ENCODE measurements at regions not wholly inside any gene's neighbourhood (a gene's known extent, or its start where the extent isn't known, plus 50 kb on each side); places are given as distances from the start of the nearest gene placed in this dataset.

- TF ChIP-seq, protein P1, sequence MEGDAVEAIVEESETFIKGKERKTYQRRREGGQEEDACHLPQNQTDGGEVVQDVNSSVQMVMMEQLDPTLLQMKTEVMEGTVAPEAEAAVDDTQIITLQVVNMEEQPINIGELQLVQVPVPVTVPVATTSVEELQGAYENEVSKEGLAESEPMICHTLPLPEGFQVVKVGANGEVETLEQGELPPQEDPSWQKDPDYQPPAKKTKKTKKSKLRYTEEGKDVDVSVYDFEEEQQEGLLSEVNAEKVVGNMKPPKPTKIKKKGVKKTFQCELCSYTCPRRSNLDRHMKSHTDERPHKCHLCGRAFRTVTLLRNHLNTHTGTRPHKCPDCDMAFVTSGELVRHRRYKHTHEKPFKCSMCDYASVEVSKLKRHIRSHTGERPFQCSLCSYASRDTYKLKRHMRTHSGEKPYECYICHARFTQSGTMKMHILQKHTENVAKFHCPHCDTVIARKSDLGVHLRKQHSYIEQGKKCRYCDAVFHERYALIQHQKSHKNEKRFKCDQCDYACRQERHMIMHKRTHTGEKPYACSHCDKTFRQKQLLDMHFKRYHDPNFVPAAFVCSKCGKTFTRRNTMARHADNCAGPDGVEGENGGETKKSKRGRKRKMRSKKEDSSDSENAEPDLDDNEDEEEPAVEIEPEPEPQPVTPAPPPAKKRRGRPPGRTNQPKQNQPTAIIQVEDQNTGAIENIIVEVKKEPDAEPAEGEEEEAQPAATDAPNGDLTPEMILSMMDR (IDR thresholded peaks at IDR 0.05), result no peak
- no peak for TF ChIP-seq POLR2AphosphoS5 (IDR thresholded peaks at IDR 0.05)
- no peak for TF ChIP-seq POLR2A (IDR thresholded peaks at IDR 0.05)
These were observed 50.2 kb upstream of the SLC44A1 start for GRCh38 chr9:105194234-105194633.

Measured in upper lobe of left lung (tissue), 4 donors.